ENCODE measurements at regions not wholly inside any gene's neighbourhood (a gene's known extent, or its start where the extent isn't known, plus 50 kb on each side); places are given as distances from the start of the nearest gene placed in this dataset.

GRCh38 chr16:8048433-8048832 is 541.9 kb downstream of the TMEM114 start:
- no peaks in the 10 kb centered on the region for H3K4me1 ChIP-seq (ENCODE audit: low read length)
- DNase-seq: no peak
- H3F3A ChIP-seq (ENCODE audit: insufficient read depth, low read length): no peaks in the 10 kb centered on the region
- no peaks in the 10 kb centered on the region for H3K27me3 ChIP-seq (replicated peaks; ENCODE audit: insufficient read depth, low read length)
- H3K79me2 ChIP-seq (ENCODE audit: low read length): no peaks in the 10 kb centered on the region
- H3K9me3 ChIP-seq (replicated peaks; ENCODE audit: insufficient read depth, low read length): no peaks in the 10 kb centered on the region
- no peak overlapping the region for H2AFZ ChIP-seq (ENCODE audit: low read length)
- no peak overlapping the region for H3K4me3 ChIP-seq (ENCODE audit: low read length)
- H3K27ac ChIP-seq (ENCODE audit: low read length): no peak overlapping the region
- no peak overlapping the region for H3K4me2 ChIP-seq (ENCODE audit: low read depth, low read length)
- TF ChIP-seq EZH2phosphoT487 (IDR thresholded peaks at IDR 0.05; ENCODE audit: low read length) (no peak), EZH2 (optimal IDR thresholded peaks at IDR 0.05; ENCODE audit: low read depth, low read length) (no peak)
- TF ChIP-seq, protein P1, sequence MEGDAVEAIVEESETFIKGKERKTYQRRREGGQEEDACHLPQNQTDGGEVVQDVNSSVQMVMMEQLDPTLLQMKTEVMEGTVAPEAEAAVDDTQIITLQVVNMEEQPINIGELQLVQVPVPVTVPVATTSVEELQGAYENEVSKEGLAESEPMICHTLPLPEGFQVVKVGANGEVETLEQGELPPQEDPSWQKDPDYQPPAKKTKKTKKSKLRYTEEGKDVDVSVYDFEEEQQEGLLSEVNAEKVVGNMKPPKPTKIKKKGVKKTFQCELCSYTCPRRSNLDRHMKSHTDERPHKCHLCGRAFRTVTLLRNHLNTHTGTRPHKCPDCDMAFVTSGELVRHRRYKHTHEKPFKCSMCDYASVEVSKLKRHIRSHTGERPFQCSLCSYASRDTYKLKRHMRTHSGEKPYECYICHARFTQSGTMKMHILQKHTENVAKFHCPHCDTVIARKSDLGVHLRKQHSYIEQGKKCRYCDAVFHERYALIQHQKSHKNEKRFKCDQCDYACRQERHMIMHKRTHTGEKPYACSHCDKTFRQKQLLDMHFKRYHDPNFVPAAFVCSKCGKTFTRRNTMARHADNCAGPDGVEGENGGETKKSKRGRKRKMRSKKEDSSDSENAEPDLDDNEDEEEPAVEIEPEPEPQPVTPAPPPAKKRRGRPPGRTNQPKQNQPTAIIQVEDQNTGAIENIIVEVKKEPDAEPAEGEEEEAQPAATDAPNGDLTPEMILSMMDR (IDR thresholded peaks at IDR 0.05; ENCODE audit: low read length): no peak
- no peak overlapping the region for H3K9ac ChIP-seq (ENCODE audit: low read length)
- H3K9me2 ChIP-seq (replicated peaks; ENCODE audit: insufficient read depth, low read length): no peaks in the 10 kb centered on the region
- no peaks in the 10 kb centered on the region for H3K36me3 ChIP-seq (replicated peaks; ENCODE audit: insufficient read depth, low read length)
- no peaks in the 10 kb centered on the region for H4K20me1 ChIP-seq (ENCODE audit: insufficient read depth, low read length)

DNA sequence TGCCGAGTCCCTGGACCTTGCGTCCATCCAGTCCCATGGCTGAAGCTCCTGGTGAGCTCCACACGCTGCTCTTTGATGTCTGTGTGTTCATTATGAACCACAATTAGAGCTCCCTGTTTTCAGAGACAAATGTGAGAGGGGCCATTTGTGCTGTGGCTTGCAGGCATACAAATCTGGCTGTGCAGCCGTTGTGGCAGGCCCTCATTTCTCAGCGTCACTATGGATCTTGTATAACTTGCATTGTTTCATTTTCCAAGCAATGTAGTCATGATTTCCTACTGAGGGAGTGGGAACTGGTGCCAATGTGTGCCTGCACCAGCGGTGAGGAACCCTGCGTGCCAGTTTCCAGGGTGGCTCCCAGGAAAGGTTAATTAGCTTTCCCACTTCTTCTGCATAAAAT is 542.6 kb downstream of the TMEM114 start:
- Histone ChIP-seq H3K27me3 (replicated peaks; ENCODE audit: insufficient read depth, low read length) (no peaks in the 10 kb centered on the region), H3K9me3 (replicated peaks; ENCODE audit: insufficient read depth, low read length) (no peaks in the 10 kb centered on the region), H3K4me3 (ENCODE audit: low read length) (no peak overlapping the region), H2AFZ (ENCODE audit: low read length) (no peak overlapping the region), H3K79me2 (ENCODE audit: low read length) (no peaks in the 10 kb centered on the region), H3K9me2 (replicated peaks; ENCODE audit: insufficient read depth, low read length) (no peaks in the 10 kb centered on the region), H3K4me2 (ENCODE audit: low read depth, low read length) (no peak overlapping the region), H3K4me1 (ENCODE audit: low read length) (no peaks in the 10 kb centered on the region), H3K27ac (ENCODE audit: low read length) (no peak overlapping the region), H3F3A (ENCODE audit: insufficient read depth, low read length) (no peaks in the 10 kb centered on the region), H3K9ac (ENCODE audit: low read length) (no peak overlapping the region), H3K36me3 (replicated peaks; ENCODE audit: insufficient read depth, low read length) (no peaks in the 10 kb centered on the region), H4K20me1 (ENCODE audit: insufficient read depth, low read length) (no peaks in the 10 kb centered on the region)
- TF ChIP-seq EZH2phosphoT487 (IDR thresholded peaks at IDR 0.05; ENCODE audit: low read length) (no peak), EZH2 (optimal IDR thresholded peaks at IDR 0.05; ENCODE audit: low read depth, low read length) (no peak)
- TF ChIP-seq, protein P1 (IDR thresholded peaks at IDR 0.05; ENCODE audit: low read length): no peak
- no peak for DNase-seq

GRCh38 chr16:8044796-8045195 is 545.5 kb downstream of the TMEM114 start:
- Histone ChIP-seq H3K9ac (ENCODE audit: low read length) (no peak overlapping the region), H3K36me3 (replicated peaks; ENCODE audit: insufficient read depth, low read length) (no peaks in the 10 kb centered on the region), H3F3A (ENCODE audit: insufficient read depth, low read length) (no peaks in the 10 kb centered on the region), H2AFZ (ENCODE audit: low read length) (no peak overlapping the region), H3K4me1 (ENCODE audit: low read length) (no peaks in the 10 kb centered on the region), H3K79me2 (ENCODE audit: low read length) (no peaks in the 10 kb centered on the region), H3K9me2 (replicated peaks; ENCODE audit: insufficient read depth, low read length) (no peaks in the 10 kb centered on the region), H3K27ac (ENCODE audit: low read length) (no peak overlapping the region), H3K27me3 (replicated peaks; ENCODE audit: insufficient read depth, low read length) (no peaks in the 10 kb centered on the region), H4K20me1 (ENCODE audit: insufficient read depth, low read length) (no peaks in the 10 kb centered on the region), H3K4me3 (ENCODE audit: low read length) (no peak overlapping the region), H3K4me2 (ENCODE audit: low read depth, low read length) (no peak overlapping the region), H3K9me3 (replicated peaks; ENCODE audit: insufficient read depth, low read length) (no peaks in the 10 kb centered on the region)
- no peak for DNase-seq
- TF ChIP-seq, protein P1 (IDR thresholded peaks at IDR 0.05; ENCODE audit: low read length): no peak

Data from MM.1S (cell line).